Endothelial cell of umbilical vein (primary cell): ENCODE measurements at regions not wholly inside any gene's neighbourhood (a gene's known extent, or its start where the extent isn't known, plus 50 kb on each side); places are given as distances from the start of the nearest gene placed in this dataset.

Experiments
- BruUV-seq: library from RNA; stranded (reverse); fragments of 400-500 nt; replicated peaks from 2 replicates; lab custom pipeline; 2021; lab: Mats Ljungman, UMichigan
- CTCF ChIA-PET: fragments of 300-600, 350-600 bp; sonication (Branson Sonifier 250); formaldehyde crosslinking; loops from one replicate; lab custom pipeline; 2021; ENCODE audit warnings: antibody characterized with exemption, inconsistent platforms; lab: Charles Lee
- POLR2A ChIA-PET: fragments of 300-600, 350-600 bp; sonication (Branson Sonifier 250); formaldehyde crosslinking; loops from one replicate; lab custom pipeline; 2021; ENCODE audit warnings: antibody characterized with exemption, inconsistent platforms; lab: Charles Lee
- DNase-seq: peaks from one replicate; pipeline ENCODE4 v3.0.0-alpha.2; 2011; ENCODE audit warnings: low read depth, low spot score
- FAIRE-seq: peaks from 2 replicates; lab custom pipeline; 2011; peaks lifted over from hg19 to GRCh38; lab: Jason Lieb, UNC
- H2AFZ ChIP-seq: 2 replicates; pipeline ENCODE4 v1.6.0; 2012; ENCODE audit warnings: low read depth, low read length, control low read depth, inconsistent platforms
- H3K27ac ChIP-seq: 2 replicates; pipeline ENCODE4 v1.5.1; 2011; ENCODE audit warnings: low read depth, mild to moderate bottlenecking, control low read depth, low read length, moderate library complexity; ENCODE audit not compliant: insufficient read depth
- H3K27me3 ChIP-seq, 2 experiments: 2 replicates each; pipeline versions ENCODE4 v1.6.0 to v1.6.1; 2011; ENCODE audit warnings: low read length in 2 of 2, mixed read lengths in 1 of 2; ENCODE audit not compliant: control insufficient read depth in 2 of 2, insufficient read depth in 2 of 2
- H3K36me3 ChIP-seq, 2 experiments: 2 replicates in 1 of 2; 3 replicates in 1 of 2; pipeline ENCODE4 v1.5.1; 2011; ENCODE audit warnings: low read length in 2 of 2, mild to moderate bottlenecking in 1 of 2, moderate library complexity in 1 of 2; ENCODE audit not compliant: control insufficient read depth in 2 of 2, insufficient read depth in 2 of 2; ENCODE audit errors: extremely low read depth in 1 of 2
- H3K4me1 ChIP-seq: 3 replicates; pipeline ENCODE4 v1.5.1; 2011; ENCODE audit warnings: mild to moderate bottlenecking, low read length; ENCODE audit not compliant: control insufficient read depth, insufficient read depth; ENCODE audit errors: extremely low read depth
- H3K4me2 ChIP-seq: 2 replicates; pipeline ENCODE4 v1.6.1; 2011; ENCODE audit warnings: low read length, control low read depth, mixed read lengths; ENCODE audit not compliant: insufficient read depth
- H3K4me3 ChIP-seq, 3 experiments: fragments of 200-600 bp in 1 of 3; sonication (generic), shearing (Covaris generic) in 1 of 3; replicated peaks in 1 of 3; 2 replicates each; pipeline ENCODE4 v1.5.1; 2011 to 2016; ENCODE audit warnings: control low read depth in 3 of 3, low read length in 3 of 3, mild to moderate bottlenecking in 2 of 3, inconsistent platforms in 1 of 3, low read depth in 1 of 3, moderate library complexity in 1 of 3; ENCODE audit not compliant: insufficient read depth in 1 of 3
- H3K79me2 ChIP-seq: 2 replicates; pipeline ENCODE4 v1.6.0; 2012; ENCODE audit warnings: low read length, inconsistent platforms; ENCODE audit not compliant: control insufficient read depth, insufficient read depth
- H3K9ac ChIP-seq: replicated peaks from 2 replicates; pipeline ENCODE3; 2011; ENCODE audit warnings: low read length, control low read depth; ENCODE audit not compliant: insufficient read depth; ENCODE audit errors: extremely low read depth
- H3K9me1 ChIP-seq: replicated peaks from 3 replicates; pipeline ENCODE4 v1.6.0; 2011; ENCODE audit warnings: mild to moderate bottlenecking, low read length; ENCODE audit not compliant: control insufficient read depth, insufficient read depth; ENCODE audit errors: extremely low read depth
- H3K9me3 ChIP-seq: replicated peaks from 2 replicates; pipeline ENCODE4 v1.5.1; 2012; ENCODE audit warnings: low read length, inconsistent platforms; ENCODE audit not compliant: control insufficient read depth, insufficient read depth
- H4K20me1 ChIP-seq: replicated peaks from 2 replicates; pipeline ENCODE3; 2011; ENCODE audit warnings: mild to moderate bottlenecking, low read length; ENCODE audit not compliant: control insufficient read depth, insufficient read depth; ENCODE audit errors: extremely low read depth
- EZH2 ChIP-seq: IDR thresholded peaks from 2 replicates; pipeline ENCODE4 v1.6.1; 2012; ENCODE audit warnings: borderline replicate concordance, low read depth, mild to moderate bottlenecking, moderate library complexity, low read length, inconsistent platforms; ENCODE audit not compliant: severe bottlenecking
- FOS ChIP-seq: IDR thresholded peaks from 2 replicates; pipeline ENCODE4 v1.6.1; 2011; ENCODE audit warnings: mild to moderate bottlenecking, low read length, moderate library complexity, borderline replicate concordance; ENCODE audit not compliant: insufficient read depth
- GATA2 ChIP-seq: IDR thresholded peaks from 2 replicates; pipeline ENCODE4 v1.7.0; 2011; ENCODE audit warnings: low read depth, mild to moderate bottlenecking, moderate library complexity, mixed read lengths, low read length; ENCODE audit not compliant: insufficient read length, insufficient read depth
- JUN ChIP-seq: IDR thresholded peaks from 2 replicates; pipeline ENCODE4 v1.6.1; 2011; ENCODE audit warnings: borderline replicate concordance, low read depth; ENCODE audit not compliant: insufficient read length, insufficient read depth
- MYC ChIP-seq: IDR thresholded peaks from one replicate; pipeline ENCODE4 v1.6.1; 2011; ENCODE audit warnings: mild to moderate bottlenecking, low read depth, low read length
- POLR2A ChIP-seq: IDR thresholded peaks from 2 replicates; pipeline ENCODE4 v1.6.1; 2012; ENCODE audit warnings: low read depth, mild to moderate bottlenecking, control low read depth, low read length
- POLR2AphosphoS5 ChIP-seq: IDR thresholded peaks from 2 replicates; pipeline ENCODE4 v1.6.1; 2012; ENCODE audit warnings: low read depth, mild to moderate bottlenecking, control low read depth, low read length, moderate library complexity; ENCODE audit not compliant: insufficient read depth
- dilution Hi-C: fragments of 300-500 bp; cut with MboI; formaldehyde crosslinking; loops from one replicate; pipeline ENCODE4 v1.15.0; 2019; ENCODE audit warnings: low sequenced_read_pairs; ENCODE audit not compliant: extremely low pct_ligation_motif_present
- intact Hi-C: fragments of 100-400 bp; cut with micrococcal nuclease; formaldehyde crosslinking; loops from one replicate; pipeline ENCODE4 v1.10.0; 2022
- TF ChIP-seq, protein P1 (sequence below), 2 donors: IDR thresholded peaks; 1 replicate in 1 of 2; 2 replicates in 1 of 2; pipeline ENCODE4 v1.5.1; 2011; ENCODE audit warnings: low read length in 2 of 2, mild to moderate bottlenecking in 2 of 2, moderate library complexity in 2 of 2, control low read depth in 1 of 2, inconsistent platforms in 1 of 2, low read depth in 1 of 2; ENCODE audit not compliant: insufficient read depth in 1 of 2; ENCODE audit errors: extremely low read depth in 1 of 2
- TF ChIP-seq, protein P2 (sequence below): IDR thresholded peaks from 2 replicates; pipeline ENCODE4 v1.6.1; 2011; ENCODE audit not compliant: insufficient read depth, insufficient read length

DNA sequence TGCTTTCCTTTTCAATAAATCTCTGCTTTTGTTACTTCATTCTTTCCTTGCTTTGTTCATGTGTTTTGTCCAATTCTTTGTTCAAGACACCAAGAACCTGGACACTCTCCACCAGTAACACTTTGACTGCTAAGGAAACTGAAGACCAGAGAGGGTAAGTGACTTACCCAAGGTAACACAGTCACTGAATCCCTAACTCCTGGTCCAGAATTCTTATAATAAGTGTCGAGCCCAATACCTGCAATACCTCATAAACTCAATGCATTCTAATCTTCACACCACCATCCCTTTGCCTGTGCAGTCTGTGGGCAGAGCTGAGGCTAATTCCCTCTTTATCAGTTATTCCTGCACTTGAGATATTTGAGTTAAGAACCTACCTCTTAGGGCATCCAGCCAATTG is 237.8 kb downstream of the UACA start:
- H3K9me3 ChIP-seq, result no peaks in the 10 kb centered on the region
- H3K27me3 ChIP-seq, result peaks cover under 1 to 5% of the 10 kb centered on the region in 2 experiments
- H3K36me3 ChIP-seq, result no peaks in the 10 kb centered on the region
- H2AFZ ChIP-seq, result no peak overlapping the region
- CTCF ChIA-PET, result no interaction called here
- H3K4me1 ChIP-seq, result peaks cover 5% of the 10 kb centered on the region
- no peaks in the 10 kb centered on the region for H3K79me2 ChIP-seq
- DNase-seq (no peak), FAIRE-seq (no peak)
- no peak overlapping the region for H3K27ac ChIP-seq
- TF ChIP-seq EZH2 (no peak), FOS (no peak), JUN (no peak)
- TF ChIP-seq, protein P1, sequence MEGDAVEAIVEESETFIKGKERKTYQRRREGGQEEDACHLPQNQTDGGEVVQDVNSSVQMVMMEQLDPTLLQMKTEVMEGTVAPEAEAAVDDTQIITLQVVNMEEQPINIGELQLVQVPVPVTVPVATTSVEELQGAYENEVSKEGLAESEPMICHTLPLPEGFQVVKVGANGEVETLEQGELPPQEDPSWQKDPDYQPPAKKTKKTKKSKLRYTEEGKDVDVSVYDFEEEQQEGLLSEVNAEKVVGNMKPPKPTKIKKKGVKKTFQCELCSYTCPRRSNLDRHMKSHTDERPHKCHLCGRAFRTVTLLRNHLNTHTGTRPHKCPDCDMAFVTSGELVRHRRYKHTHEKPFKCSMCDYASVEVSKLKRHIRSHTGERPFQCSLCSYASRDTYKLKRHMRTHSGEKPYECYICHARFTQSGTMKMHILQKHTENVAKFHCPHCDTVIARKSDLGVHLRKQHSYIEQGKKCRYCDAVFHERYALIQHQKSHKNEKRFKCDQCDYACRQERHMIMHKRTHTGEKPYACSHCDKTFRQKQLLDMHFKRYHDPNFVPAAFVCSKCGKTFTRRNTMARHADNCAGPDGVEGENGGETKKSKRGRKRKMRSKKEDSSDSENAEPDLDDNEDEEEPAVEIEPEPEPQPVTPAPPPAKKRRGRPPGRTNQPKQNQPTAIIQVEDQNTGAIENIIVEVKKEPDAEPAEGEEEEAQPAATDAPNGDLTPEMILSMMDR (IDR thresholded peaks at IDR 0.05; ENCODE audit: extremely low read depth in 1 of 2, insufficient read depth in 1 of 2, low read depth in 1 of 2, low read length in 2 of 2), result no peak
- no peaks in the 10 kb centered on the region for H4K20me1 ChIP-seq
- H3K9me1 ChIP-seq, result no peaks in the 10 kb centered on the region
- POLR2A ChIA-PET, result no interaction called here
- intact Hi-C loops (no loop called here), dilution Hi-C loops (no loop called here)
- no peak overlapping the region for H3K9ac ChIP-seq
- no peak overlapping the region for H3K4me3 ChIP-seq
- BruUV-seq, result no TSS peak
- H3K4me2 ChIP-seq, result no peak overlapping the region

DNA sequence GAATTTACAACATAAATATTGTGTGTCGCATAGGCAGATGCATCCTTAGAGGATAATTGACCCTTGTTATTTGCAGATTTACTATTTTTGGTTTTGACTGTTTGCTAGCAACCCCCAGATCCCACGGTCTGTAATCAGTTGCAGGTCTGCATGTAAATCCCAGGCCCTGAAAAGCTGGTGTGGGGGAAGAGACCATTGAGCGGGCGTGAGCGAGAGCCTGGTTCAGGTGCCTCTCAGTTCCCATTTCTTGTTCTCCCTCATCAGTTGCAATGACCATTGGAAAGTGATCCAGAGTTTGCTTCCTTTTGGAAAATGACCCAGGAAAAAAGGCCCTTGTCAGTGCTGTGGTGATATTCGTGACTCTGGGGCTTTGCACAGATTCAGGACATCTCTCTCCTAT is 238.9 kb downstream of the UACA start:
- Histone ChIP-seq H2AFZ (no peak overlapping the region), H3K9me3 (no peaks in the 10 kb centered on the region), H3K27ac (no peak overlapping the region), H3K9me1 (no peaks in the 10 kb centered on the region), H3K79me2 (no peaks in the 10 kb centered on the region), H3K4me1 (peaks cover 5% of the 10 kb centered on the region), H3K36me3 (no peaks in the 10 kb centered on the region), H3K9ac (no peak overlapping the region), H4K20me1 (no peaks in the 10 kb centered on the region), H3K4me3 (no peak overlapping the region), H3K27me3 (peaks cover 5 to 9% of the 10 kb centered on the region in 2 experiments), H3K4me2 (no peak overlapping the region)
- no TSS peak for BruUV-seq
- intact Hi-C loops (no loop called here), dilution Hi-C loops (no loop called here)
- ChIA-PET POLR2A (no interaction called here), CTCF (no interaction called here)
- FAIRE-seq (no peak), DNase-seq (no peak)
- TF ChIP-seq MYC (no peak), JUN (no peak), GATA2 (no peak), EZH2 (no peak), POLR2A (no peak), POLR2AphosphoS5 (no peak), FOS (no peak)
- TF ChIP-seq, protein P2, sequence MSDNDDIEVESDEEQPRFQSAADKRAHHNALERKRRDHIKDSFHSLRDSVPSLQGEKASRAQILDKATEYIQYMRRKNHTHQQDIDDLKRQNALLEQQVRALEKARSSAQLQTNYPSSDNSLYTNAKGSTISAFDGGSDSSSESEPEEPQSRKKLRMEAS, result no peak
- TF ChIP-seq, protein P1 (IDR thresholded peaks at IDR 0.05; ENCODE audit: extremely low read depth in 1 of 2, insufficient read depth in 1 of 2, low read depth in 1 of 2, low read length in 2 of 2), result no peak
